ENCODE measurements at regions not wholly inside any gene's neighbourhood (a gene's known extent, or its start where the extent isn't known, plus 50 kb on each side); places are given as distances from the start of the nearest gene placed in this dataset.

DNA sequence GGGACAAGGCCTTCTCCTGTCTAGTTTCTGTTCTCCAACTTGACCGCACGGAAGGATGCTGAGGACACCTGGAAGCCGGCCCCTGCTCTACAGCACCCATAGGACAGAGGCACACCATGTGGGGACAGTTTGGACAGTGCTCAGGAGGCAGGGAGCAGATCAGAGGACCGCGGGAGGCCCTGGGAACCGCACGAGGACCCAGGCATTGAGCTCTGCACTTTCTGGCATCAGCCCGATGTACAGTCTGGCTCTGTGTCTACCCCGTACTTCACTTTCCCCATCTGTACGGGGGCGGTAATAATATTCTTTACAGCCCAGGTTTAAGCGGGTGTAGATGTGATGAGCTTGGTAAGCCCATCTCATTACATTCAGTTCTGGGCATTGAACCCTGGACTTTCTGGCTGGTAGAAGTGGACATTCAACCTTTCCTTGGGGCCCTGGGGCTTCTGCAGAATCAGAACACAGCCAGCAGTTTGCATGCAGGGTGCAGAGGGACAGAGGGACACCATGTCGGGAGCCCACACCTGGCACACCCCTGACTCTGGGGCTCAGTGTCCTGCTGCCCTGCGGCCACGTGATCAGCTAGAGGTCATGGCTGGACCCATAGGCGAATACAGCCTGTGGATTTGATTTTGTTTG is 258.7 kb downstream of the SEC14L1 start:
- no peak for DNase-seq

DNA sequence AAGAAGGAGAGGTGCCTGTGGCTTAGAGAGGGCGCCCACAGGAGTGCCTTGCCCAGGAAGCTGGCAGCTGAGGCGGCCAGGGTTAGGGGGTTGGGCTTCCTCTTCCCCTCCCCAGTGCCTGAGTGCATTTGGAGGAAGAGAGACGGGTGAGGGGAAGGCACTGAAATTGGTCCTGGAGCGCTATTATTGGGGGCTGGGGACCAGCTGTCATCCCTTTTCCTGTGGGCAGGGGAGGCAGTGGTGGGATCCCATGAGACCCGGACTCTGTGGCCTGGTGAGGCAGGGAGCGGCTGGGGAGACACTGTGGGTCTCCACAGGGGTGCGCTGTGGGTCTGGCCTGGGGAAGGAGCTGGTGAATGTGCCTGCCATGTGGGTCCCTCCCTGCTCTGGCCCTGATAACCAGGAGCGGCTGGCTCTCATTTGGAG is 259.7 kb downstream of the SEC14L1 start:
- no peak for DNase-seq

DNA sequence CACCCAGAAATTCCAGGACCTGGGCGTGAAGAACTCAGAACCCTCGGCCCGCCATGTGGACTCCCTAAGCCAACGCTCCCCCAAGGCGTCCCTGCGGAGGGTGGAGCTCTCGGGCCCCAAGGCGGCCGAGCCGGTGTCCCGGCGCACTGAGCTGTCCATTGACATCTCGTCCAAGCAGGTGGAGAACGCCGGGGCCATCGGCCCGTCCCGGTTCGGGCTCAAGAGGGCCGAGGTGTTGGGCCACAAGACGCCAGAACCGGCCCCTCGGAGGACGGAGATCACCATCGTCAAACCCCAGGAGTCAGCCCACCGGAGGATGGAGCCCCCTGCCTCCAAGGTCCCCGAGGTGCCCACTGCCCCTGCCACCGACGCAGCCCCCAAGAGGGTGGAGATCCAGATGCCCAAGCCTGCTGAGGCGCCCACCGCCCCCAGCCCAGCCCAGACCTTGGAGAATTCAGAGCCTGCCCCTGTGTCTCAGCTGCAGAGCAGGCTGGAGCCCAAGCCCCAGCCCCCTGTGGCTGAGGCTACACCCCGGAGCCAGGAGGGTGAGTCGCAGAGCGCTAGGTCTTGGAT is 261.5 kb downstream of the SEC14L1 start:
- DNase-seq: no peak

- DNase-seq: no peak
Observed at GRCh38 chr17:77403854-77404253, 263.1 kb downstream of the SEC14L1 start.

- DNase-seq: no peak
Observed at GRCh38 chr17:77404812-77405581, 264.2 kb downstream of the SEC14L1 start.

- no peak for DNase-seq
Observed at GRCh38 chr17:77405867-77406732, 265.3 kb downstream of the SEC14L1 start.

- DNase-seq: no peak
Observed at GRCh38 chr17:77407321-77408277, 266.8 kb downstream of the SEC14L1 start.

DNA sequence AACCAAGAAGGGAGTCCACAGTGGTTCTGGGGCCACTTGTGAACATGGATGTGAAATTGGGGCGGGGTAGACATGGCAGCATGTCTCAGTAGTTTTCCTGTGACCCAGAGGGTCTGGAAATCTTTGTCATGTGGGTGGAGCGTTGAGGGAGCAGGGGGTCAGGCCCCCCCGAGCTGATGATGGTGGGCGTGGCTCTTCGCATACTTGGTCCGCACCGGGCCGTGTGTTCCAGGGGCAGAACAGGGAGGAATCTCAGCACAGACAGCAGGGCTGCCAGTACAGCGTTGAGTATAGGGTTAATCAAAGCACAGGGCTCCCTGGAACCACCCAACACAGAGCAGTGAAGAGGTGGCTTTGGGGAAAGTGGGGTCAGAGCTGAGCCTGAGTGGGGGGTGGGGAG is 267.5 kb downstream of the SEC14L1 start:
- no peak for DNase-seq

- no peak for DNase-seq
Observed at GRCh38 chr17:77409282-77410161, 268.8 kb downstream of the SEC14L1 start.

GRCh38 chr17:77410470-77410869 is 269.7 kb downstream of the SEC14L1 start:
- DNase-seq: no peak

DNA sequence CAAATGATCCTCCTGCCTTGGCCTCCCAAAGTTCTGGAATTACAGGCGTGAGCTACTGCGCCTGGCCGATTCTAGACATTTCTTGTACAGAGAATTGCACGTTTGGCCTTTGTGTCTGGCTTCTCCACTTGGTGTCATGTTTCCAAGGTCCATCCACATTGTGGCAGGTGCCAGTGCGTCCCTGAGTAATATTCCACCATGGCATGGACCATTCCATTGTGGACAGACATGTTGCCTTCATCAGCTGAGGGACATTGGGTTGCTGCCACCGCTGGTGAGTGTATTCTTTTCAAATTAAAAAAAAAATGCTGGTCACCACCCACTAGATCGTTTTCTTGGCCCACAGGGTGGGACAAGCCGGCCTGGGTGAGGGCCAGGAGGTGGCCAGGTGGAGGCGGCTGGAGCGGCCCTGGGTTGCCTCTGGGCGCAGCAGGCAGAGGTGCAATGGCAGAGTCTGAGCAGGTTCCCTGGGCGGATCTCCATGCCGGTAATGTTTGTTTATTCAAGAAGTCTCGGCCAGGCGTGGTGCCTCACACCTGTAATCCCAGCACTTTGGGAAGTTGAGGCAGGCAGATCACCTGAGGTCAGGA is 274.1 kb downstream of the SEC14L1 start:
- DNase-seq: no peak

- DNase-seq: no peak
Observed at GRCh38 chr17:77416105-77416713, 275.4 kb downstream of the SEC14L1 start.

- DNase-seq: no peak
Observed at GRCh38 chr17:77417575-77417974, 276.8 kb downstream of the SEC14L1 start.

- no peak for DNase-seq
Observed at GRCh38 chr17:77418609-77419008, 277.8 kb downstream of the SEC14L1 start.

DNA sequence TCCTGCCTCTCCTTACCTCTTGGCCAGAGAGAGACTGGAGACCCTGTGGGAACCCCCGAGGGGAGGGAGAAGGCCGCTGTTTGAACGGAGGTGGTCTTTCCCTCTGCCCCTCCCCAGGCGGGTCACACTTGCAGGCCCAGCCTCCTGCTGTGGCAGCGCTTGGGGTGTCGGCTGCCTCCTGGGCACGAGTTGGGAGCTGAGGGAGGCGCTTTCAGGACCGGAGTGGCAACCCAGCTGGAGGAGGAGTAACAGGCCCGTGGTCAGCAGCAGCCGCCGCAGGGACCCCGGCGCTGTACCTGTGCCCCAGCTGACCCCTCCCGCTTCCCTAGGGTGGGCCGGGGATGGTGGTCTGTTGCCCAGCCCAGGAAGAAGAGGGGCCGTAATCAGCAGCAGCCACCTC is 278.3 kb downstream of the SEC14L1 start:
- DNase-seq: no peak

DNA sequence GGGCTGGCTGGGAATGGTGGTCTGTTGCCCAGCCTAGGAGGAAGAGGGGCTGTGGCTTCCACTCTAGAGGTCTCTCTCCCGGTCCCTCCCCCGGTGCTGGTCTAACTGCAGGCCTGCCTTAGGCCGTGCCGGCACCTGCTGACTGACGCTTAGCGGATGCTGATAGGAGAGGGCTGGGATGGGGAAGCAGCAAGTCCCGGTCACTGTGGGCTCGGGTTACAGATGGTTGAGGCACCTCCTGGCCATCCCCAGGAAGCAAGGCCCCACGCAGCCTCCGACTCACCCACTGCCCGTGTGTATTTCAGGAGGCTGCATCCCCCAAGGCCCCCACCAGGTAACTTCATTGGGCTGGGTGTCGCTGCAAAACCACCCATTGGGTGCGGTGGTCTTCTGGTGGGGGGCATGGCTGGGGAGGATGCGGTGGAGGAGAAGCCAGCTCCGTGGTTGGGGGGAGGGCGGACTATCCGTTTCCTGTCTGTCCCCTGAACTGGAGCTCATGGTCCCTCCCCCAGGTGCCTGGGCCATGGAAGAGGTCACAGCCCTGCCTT is 278.9 kb downstream of the SEC14L1 start:
- DNase-seq: no peak

- no peak for DNase-seq
Observed at GRCh38 chr17:77420095-77420803, 279.5 kb downstream of the SEC14L1 start.

GRCh38 chr17:77420804-77421629 is 280.2 kb downstream of the SEC14L1 start:
- peak; percentile 84 for DNase-seq

Measured in NCI-H526 treated with DMSO at 0.1 percent for 48 hours (cell line).